ENCODE measurements at regions not wholly inside any gene's neighbourhood (a gene's known extent, or its start where the extent isn't known, plus 50 kb on each side); places are given as distances from the start of the nearest gene placed in this dataset.

GRCh38 chr15:87728998-87729397 is 527.5 kb downstream of the NTRK3 start (continued):
- TF ChIP-seq CBX5 (IDR thresholded peaks at IDR 0.05; ENCODE audit: low read depth, low read length), result no peak
- no peak for TF ChIP-seq SP4 (IDR thresholded peaks at IDR 0.05; ENCODE audit: low read length)
- TF ChIP-seq RFX5 (IDR thresholded peaks at IDR 0.05; ENCODE audit: borderline replicate concordance, low read depth, low read length), result no peak
